GM12874 (cell line): ENCODE measurements at regions not wholly inside any gene's neighbourhood (a gene's known extent, or its start where the extent isn't known, plus 50 kb on each side); places are given as distances from the start of the nearest gene placed in this dataset.

Experiments
- TF ChIP-seq, protein P1 (sequence below): IDR thresholded peaks from 2 replicates; pipeline ENCODE4 v1.5.1; 2011; ENCODE audit warnings: low read depth, mild to moderate bottlenecking, control low read depth, low read length, moderate library complexity; ENCODE audit not compliant: insufficient read depth

DNA sequence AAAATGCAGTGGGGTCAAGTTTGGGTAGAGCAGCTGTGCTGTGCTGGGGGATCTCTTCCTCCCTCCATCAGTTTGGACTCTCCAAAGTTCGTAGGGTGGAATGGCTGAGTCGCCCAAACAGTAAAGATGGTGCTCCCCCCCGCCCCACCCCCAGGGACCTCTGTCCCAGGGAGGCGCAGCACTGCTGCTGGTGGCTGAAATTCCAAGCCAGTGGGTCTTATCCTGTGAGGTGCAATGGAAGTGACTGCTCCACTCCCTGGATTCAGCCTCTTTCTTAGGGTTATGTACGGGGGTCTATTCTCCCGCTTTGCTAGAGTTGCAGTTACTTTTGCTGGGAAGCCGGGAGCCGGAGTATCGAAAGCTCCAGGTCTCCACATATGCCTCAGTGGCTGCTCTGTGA lies 97.5 kb upstream of the CTAGE1 start:
- TF ChIP-seq, protein P1, sequence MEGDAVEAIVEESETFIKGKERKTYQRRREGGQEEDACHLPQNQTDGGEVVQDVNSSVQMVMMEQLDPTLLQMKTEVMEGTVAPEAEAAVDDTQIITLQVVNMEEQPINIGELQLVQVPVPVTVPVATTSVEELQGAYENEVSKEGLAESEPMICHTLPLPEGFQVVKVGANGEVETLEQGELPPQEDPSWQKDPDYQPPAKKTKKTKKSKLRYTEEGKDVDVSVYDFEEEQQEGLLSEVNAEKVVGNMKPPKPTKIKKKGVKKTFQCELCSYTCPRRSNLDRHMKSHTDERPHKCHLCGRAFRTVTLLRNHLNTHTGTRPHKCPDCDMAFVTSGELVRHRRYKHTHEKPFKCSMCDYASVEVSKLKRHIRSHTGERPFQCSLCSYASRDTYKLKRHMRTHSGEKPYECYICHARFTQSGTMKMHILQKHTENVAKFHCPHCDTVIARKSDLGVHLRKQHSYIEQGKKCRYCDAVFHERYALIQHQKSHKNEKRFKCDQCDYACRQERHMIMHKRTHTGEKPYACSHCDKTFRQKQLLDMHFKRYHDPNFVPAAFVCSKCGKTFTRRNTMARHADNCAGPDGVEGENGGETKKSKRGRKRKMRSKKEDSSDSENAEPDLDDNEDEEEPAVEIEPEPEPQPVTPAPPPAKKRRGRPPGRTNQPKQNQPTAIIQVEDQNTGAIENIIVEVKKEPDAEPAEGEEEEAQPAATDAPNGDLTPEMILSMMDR: no peak

DNA sequence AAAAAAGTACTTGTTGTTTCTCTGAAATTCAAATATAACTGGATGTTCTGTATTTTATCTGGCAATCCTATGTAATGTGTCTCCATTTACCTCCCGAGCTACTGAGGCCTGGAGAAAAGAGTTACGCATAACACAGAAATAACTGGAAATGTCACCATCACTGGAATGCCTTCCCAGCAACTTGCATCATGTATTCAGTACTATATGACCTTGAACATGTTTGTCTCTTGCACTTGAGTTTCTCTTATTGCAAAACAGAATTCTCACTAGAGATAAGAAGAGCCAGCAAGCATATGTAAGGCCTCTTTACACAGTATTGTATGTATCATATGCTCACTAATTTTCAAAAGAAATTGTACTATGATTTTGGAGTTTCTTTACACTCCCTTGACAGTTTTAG lies 99.6 kb upstream of the CTAGE1 start:
- TF ChIP-seq, protein P1: no peak

DNA sequence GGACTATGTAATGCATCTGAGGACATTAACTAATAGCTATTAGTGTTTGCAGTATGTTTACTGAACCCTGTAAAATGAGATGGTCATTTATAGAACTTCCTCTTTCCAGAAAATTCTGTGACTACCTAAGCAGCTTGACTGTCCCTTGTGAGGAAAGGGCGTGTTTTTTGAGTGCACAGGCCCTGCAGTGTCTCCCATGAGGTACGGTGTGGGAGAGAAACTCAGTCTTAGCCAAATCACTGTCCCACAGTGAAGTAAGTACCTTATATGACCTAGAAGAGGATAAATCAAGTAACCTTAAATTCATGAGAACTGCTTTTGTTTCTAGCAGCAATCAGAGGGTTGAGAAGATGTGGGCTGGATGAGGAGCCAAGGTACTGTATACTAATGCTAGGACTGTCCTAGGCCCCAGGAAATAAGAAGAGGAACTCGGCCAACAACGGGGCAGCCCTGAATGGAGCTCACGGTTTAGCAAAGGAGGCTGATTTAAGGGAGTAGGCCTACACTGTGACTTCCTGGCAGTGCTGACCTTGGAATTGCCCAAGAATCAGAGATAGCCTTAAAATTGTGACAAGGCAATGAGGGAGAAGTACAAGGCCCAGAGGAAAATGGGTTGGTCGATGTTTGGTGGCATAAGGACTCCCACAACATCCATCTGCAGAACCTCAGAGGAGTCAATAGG lies 103.5 kb upstream of the CTAGE1 start:
- TF ChIP-seq, protein P1: no peak

DNA sequence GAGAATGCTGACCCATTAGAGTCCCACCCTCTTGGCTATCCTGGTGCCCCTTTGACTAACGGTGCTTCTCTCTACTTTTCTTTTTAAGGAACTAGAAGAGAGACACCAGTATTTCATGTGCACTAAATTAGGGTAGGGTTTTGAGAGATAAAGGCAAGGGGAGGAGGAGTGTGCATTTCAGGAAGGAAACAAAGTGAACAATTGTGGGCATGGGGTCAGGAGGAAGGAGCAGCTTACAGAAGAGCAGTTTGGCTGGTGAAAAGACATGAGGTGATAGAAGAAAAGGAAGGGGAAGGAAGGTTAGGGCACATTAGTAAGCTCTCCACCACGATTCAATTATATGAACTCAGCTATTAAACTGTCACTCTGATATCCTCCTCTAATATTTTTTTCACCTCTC lies 105.8 kb upstream of the CTAGE1 start:
- TF ChIP-seq, protein P1: no peak

DNA sequence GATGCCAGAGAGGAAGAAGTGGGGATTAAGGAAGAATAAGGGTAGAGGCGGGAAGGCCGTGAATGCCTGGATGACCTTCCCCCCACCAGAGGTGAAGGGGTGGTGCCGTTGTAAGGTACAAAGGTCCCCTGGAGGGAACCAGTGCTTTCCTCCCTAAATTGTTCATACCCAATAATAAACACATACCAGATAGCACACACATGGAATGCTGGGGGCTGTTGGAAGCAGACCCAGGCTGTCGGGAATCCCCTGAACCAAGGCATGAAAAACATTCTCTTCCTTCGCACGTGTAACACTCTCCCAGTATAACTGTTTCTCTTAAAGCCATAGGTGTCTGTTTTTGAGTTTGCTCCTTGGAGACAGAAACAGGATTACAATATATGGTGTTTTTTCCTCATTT lies 107.1 kb upstream of the CTAGE1 start:
- TF ChIP-seq, protein P1: no peak

DNA sequence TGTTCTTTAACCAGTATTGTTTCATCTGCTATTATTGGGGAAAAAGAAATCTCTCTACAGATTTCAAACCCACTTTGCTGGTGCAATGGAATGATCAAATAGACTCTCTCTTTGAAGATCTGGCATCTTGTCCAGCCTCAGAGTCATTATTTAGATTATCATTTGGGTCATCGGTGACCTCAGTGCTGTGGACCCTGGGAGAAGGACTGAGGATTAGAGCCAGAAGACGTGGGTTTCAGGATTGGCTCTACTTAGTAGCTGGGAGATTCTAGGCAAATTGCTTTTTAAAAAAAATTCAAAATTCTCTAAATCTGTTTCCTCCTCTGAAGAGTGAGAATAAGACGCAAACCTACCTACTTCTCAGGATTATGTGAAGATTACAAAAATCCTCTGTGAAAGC lies 107.6 kb upstream of the CTAGE1 start:
- TF ChIP-seq, protein P1: no peak

DNA sequence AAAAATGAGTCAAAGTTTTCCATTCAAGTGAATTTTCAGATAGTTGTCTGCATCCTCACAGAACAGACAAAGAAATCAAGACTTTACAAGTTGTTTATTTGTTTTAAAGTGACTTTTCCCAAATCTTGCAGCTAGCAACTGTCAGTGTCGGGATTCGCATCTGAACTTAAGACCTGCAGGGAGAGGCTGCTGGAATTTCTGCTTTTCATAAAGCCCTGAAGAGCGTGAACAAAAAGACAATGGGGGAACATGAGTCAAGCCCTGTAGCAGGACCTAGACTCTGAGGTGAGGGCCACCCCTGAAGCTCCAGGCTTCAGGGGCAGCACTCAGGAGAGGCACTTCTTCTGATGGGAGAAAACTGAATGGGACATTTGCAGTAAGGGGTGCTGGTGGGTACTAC lies 108.2 kb upstream of the CTAGE1 start:
- TF ChIP-seq, protein P1: no peak
